ENCODE measurements at regions not wholly inside any gene's neighbourhood (a gene's known extent, or its start where the extent isn't known, plus 50 kb on each side); places are given as distances from the start of the nearest gene placed in this dataset.

GRCh38 chr4:79604152-79604551 is 196.1 kb upstream of the GK2 start:
- TF ChIP-seq, protein P1, sequence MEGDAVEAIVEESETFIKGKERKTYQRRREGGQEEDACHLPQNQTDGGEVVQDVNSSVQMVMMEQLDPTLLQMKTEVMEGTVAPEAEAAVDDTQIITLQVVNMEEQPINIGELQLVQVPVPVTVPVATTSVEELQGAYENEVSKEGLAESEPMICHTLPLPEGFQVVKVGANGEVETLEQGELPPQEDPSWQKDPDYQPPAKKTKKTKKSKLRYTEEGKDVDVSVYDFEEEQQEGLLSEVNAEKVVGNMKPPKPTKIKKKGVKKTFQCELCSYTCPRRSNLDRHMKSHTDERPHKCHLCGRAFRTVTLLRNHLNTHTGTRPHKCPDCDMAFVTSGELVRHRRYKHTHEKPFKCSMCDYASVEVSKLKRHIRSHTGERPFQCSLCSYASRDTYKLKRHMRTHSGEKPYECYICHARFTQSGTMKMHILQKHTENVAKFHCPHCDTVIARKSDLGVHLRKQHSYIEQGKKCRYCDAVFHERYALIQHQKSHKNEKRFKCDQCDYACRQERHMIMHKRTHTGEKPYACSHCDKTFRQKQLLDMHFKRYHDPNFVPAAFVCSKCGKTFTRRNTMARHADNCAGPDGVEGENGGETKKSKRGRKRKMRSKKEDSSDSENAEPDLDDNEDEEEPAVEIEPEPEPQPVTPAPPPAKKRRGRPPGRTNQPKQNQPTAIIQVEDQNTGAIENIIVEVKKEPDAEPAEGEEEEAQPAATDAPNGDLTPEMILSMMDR (IDR thresholded peaks at IDR 0.05) = no peak
- no peak for TF ChIP-seq ZFX (IDR thresholded peaks at IDR 0.05; ENCODE audit: borderline replicate concordance)
